GM19238 (cell line): ENCODE measurements at regions not wholly inside any gene's neighbourhood (a gene's known extent, or its start where the extent isn't known, plus 50 kb on each side); places are given as distances from the start of the nearest gene placed in this dataset.
A peak's percentile ranks its signal among the peaks of the same experiment; 100 is the strongest.

Experiments
- DNase-seq: peaks from one replicate; pipeline ENCODE4 v3.0.0; 2011; ENCODE audit warnings: low spot score; ENCODE audit not compliant: insufficient read length

DNA sequence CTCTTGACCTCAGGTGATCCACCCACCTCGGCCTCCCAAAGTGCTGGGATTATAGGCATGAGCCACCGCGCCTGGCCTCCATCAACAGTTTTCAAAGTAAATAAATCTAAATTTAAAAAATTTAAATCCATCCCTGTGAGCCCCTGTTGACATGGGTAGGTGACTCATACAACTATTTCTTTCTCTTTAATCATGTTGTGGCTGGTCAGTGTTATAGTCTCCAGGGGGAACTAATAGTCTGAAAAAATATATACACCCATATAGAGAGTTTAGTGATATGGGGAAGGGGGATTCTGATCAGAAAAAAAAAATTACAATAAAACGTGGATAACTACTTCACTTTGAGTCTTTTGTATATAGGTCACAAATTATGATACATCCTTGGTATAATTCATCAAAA lies 159.2 kb downstream of the ZNF608 start:
- no peak for DNase-seq

DNA sequence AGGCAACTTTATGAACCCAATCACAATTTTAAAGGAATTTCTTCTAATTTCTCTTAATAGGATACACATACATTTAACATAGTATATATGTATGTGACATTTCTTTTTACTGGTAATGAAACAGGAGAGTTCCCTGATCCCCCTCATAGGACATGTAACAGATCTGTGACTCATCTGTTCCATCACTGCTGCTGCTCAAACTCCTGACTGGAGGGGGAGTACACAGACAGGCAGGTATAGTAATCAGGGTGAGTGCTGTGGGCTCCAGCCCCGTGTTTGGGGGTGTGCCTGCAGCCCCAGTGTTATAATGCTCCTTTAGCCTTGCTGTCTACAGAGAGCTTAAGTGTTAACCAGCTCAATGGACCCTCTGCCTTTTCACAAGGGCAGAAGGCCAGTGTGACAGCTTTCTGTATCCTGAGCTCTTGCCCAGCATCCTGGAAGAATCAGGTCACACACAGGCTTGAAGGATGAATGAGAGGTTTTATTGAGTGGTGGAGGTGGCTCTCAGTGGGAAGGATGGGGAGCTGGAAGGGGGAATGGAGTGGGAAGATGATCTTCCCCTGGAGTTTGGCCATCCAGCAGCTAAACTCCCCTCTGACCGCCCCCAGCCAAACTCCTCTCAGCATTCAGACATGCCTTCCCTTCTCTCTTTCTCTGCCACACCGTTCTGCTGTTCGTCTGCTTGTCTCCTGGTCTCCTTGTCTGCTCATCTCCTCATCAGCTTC lies 161.3 kb downstream of the ZNF608 start:
- DNase-seq: no peak

DNA sequence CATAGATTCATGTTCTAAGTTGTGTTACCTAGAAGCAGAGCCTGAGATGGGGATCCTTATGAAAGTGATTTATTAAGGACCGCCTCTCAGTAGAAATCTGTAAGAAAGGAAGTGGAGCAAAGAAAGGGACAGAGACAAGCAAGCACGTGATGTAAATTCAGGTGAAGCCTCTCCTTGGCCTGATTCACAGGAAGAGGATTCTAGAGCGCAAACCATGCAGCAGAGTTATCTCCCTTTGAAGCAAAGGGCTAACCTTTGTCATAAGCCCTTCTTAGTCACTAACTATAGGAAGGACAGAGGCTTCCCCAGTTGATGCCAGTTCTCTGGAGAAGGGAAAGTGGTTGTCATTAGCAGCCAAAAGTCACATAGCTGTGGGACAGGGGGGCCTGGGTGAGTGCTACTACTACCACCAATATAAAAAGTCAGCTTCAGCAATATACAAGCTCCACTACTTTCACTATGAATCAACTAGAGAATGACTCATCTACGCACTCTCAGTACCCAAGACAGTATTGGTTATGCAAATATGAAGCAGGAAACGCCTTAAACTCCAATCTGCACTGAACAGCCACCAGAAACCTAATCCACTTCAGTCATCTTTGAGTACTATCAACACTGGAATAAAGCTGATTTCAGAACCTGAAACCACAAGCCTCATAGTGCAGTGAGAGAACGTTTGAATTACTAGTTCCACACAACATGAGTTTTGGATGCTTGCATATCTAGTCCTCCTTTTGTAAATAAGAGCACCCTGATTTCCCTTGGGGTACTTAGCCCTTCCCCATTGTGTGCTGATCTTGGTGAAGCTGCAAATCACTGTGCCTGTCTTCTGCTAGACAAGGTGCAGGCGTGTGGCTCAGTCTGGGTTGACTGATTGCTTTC lies 162.7 kb downstream of the ZNF608 start:
- peak; percentile 55 for DNase-seq

DNA sequence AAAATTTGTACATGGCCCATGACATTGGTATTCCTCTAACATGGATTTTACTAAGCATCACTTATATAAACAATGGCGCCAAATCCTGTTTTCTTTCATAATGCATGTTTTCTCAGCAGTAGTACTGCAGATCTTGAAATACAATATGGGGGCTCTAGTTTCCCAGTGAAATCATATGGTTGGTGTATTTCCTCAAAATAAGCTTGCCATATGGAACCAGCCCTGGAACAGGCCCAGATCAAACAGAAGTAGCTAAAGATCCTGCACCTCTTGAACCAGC lies 163.9 kb downstream of the ZNF608 start:
- DNase-seq: no peak

DNA sequence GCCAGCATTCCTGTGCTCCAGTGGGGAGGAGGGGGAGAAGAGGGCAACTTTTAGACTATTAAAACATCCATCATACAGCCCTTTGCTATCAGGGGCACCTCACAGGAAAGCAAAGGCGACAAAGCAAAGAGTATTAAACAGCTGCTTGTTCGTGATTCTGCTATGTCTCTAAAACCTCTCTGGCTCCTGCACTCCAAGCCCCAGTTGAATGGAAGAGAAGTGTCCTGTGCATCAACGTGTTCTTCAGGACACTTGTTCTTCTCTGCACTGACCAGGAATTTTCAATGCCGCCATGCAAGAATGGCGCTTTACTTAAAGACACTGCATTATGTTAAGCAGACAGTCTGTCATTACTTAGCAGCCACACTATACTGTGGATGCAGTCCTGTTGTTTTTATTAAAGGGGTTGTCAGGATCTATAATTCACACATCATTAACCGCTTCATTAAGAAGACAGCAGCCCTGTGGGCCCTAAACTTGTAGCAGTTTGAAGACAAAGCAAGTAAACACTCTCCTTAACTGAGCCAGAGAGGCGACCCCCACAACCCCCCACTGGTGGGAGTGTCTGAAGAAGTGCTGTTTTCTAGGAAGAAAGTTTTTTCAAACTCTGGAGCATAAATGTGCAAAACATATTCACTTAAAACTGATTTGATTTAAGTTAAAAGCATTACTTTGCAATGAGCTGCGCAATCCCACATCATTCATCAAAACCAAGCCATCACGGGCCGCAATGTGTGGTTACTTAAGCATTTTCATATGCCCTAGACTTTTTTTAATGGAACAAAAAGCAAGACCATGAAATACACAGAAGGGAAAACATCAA lies 164.5 kb downstream of the ZNF608 start:
- no peak for DNase-seq

DNA sequence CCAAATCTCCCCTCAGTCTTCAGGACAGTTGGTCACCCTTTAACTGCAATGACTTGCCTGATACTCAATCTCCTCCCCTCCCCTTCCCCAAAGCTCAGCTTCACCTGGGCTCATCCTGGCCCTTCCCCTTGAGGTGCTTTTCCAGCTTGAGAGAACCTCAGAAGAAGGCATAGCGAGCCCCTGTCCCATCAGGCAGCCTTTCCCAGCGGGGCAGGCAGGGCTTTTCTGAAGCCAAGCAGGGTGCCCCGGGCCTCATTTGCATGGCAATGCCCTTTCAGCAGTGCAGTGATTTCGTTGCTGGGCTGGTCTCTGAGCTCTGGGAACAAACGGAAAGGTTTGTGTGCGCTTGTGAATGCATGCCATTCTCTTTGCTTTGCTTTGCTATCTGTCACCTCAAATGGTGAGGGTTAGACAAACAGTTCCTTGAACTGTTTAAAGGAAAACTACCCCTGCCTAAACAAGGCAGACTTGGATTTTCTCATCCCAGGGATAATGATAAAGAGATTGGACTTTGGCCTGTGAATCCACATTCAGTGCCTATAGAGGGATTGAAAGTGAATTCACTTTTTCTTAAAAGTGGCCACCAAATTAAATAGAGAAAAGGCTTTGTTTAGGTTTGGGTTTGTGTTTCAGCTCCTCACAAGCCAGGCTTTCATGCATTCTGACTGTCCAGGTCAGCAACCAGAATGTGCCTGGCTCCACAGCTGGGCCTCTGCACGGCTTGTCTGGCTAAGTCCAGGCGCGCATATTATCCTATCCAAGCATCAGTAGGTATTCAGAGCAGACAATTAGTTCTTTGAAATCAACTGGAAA lies 165.3 kb downstream of the ZNF608 start:
- no peak for DNase-seq

DNA sequence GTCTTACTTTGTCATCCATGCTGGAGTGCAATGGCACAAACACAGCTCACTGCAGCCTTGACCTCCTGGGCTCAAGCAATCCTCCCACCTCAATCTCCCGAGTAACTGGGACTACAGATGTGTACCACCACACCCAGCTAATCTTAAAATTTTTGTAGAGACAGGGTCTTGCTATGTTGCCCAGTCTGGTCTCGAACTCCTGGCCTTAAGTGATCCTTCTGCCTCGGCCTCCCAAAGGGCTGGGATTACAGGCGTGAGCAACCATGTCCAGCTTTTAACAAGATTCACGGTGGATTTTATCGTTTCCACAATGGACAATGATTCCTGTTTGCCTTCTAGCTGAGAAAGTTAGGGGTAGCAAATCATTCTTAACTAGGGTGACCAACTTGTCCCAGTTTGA lies 165.9 kb downstream of the ZNF608 start:
- DNase-seq: no peak

DNA sequence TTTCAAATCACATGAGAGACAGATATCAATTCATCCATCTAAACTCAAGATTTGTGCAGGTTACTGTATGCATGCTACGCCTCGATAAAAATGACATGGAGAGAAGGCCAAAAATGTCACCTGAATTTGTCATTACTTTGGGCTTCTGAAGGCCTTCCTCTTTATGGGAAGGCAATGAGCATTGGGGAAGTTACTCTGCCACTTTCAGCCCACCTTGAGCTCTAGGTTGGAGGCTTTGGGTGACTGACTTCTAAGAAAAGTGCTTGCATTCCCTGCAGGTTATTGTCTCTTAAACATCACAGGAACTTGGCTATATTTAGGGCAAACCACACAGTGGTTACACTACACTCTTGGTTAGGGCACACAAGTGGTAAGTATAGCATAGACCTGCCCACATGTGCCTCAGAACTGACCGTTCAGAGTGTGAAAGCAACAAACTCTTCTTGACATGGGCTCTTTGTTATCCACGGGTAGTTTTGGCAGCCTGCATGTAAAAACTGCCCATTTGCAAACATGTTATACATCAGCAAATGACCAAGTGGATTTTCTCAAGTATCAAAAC lies 169.5 kb downstream of the ZNF608 start:
- DNase-seq: no peak

DNA sequence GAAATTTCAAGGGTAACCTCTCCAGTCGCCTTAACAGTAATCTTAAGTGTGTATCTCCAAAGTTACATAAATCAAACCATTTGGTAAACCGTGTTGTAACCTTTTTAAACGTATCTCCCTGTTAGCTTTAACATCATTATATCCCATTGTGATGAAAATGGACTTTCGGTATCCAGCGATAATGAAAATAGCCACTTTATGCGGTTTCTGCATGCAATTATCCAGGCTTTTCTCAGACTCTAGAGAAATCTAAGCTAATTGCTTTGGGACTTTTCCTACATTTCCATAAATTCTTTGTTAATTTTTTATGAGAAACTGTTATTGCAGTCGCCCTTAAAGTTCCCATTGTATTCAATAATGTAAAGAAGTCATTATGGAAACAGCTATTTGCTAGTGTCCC lies 170.7 kb downstream of the ZNF608 start:
- DNase-seq: no peak

DNA sequence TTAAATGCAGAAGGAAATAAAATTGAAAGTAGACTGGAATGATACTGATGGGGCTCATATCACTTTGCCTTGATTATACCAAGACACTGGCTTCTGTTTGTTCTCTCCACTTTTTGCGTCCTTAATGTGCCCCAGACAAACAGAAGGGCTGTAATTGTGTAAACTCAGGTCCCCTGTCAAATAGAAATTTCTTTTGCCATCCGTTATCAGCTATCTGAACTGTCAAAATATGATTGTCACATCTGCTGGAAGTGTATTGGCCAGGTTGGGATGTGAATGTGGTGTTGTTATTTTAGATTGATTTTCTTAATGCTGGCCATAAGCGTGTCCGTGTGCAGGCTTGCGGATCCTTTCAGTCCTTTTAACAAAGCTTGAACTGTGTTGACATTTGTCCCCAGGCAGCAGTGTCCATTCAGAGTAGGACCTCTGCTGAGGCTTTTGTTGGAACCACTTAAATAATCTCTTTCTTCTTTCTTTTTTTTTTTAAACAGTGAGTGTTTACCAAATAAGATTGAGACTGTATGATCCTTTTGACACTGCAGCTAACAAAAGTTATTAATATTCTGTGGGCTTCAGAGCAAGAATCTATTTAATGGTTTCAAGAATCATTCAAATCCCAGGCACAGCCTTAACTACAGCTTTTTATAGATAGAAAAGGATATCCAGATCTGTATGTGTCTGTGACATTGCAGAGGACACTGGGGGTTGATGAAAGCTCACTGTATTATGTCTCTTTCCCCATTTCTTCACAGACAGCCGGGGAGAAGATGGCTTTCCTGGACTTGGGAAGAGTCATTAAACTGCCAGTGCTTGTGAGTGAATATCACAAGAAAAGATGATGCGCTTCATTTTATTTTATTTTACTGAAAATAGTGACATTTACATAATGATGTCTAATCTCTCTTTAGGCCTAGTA lies 171.7 kb downstream of the ZNF608 start:
- DNase-seq: no peak

DNA sequence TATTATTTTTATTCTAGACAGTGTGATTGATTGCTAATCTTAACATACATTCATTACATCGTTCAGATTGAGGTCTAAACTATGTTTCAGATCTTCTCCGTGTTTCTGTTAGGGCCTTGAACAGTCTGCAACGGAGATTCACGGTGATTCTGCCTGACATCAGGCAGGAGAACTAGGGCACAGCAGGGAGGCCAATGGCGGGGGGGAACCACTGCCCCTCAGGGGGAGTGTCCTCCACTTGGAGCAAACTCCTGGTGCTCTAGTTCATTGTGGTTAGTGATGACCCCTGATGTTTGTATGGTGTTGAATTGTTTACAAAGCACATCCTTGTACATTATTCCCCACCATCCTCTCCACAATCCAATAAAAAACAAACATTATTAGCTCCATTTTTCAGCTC lies 173.5 kb downstream of the ZNF608 start:
- DNase-seq: no peak

DNA sequence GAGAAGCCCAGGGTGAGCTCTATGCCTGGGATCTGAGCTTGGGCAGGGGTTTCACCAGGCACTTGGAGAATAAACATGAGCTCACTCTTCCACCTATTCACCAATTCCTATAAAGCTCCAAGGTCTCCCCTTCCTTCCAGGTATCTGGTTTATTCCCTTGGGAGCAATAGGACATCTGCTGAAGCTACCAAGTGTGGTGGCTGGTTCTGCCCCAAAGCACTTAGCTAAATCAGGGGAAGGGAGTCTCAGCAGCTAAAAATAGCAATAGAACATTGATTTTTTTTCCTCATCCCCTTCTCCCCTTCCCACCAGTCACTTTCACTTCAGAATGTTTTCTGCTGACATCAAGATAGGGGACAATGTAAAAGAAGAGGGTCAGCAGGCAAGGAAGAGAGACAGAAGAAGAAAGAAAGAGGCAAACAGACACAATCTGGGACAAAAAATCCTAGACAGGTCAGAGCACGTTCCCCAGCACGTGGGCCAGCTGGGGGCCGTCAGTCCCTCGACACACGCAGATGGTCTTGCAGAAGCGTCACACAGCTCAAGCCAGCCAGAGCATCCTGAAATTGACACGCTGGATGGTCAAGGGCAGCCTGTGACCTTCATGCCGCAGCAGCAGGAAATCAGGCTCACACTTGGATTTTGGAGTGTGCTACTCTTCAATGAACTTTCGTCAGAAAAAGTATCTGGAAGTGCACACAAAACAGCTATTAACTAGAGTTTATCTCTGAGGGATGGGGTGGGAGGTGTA lies 176.0 kb downstream of the ZNF608 start:
- DNase-seq: no peak

DNA sequence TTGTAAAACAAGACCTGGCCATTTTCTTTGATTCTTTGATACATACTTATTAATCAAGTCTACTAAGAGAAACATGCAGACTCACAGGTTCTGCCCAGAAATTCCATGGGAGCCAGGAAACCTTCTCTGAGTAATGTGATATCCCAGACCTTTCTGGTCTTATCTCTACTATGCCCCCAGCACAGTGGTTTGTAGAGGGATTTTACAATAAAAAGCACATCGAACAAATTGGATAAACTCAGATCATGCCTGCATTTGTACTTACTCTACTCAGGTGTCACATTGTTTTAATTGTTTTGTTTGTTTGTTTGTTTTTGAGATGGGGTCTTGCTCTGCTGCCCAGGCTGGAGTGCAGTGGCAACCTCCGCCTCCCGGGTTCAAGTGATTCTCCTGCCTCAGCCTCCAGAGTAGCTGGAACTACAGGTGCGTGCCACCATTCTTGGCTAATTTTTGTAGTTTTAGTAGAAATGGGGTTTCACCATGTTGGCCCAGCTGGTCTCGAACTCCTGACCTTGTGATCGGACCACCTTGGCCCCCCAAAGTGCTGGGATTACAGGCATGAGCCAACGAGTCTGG lies 179.5 kb downstream of the ZNF608 start:
- DNase-seq: no peak

DNA sequence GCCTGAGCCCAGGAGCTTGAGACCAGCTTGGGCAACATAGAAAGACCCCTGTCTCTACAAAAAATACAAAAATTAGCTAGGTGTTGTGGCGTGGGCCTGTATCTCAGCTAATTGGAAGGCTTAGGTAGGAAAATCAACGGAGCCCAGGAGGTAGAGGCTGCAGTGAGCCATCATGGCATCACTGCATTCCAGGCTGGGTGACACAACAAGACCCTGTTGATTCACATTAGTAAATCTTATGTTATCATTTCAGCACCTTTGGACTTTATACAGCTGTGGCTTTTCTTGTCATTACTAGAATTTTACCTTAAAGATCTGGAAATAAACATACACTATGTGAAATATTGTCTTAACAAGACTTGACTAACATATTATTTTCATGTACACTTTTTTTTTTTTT lies 185.0 kb downstream of the ZNF608 start:
- no peak for DNase-seq

DNA sequence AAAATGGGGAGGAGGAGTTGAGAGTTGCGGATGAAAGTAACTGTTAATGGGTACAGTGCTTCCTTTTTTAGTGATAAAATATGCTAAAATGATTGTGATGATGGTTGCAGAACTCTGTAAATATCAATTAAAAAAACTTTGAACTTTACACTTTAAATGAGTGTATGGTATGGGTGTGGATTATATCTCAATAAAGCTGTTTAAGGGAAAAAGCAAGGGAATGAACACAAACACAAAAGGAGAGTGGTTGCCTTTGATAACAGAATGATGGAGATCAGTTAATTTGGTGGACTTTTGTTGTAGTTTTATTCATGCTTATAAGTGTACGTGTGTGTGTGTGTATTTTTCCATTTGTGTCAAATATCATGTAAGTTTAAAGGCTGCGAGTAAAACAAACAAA lies 186.1 kb downstream of the ZNF608 start:
- no peak for DNase-seq

DNA sequence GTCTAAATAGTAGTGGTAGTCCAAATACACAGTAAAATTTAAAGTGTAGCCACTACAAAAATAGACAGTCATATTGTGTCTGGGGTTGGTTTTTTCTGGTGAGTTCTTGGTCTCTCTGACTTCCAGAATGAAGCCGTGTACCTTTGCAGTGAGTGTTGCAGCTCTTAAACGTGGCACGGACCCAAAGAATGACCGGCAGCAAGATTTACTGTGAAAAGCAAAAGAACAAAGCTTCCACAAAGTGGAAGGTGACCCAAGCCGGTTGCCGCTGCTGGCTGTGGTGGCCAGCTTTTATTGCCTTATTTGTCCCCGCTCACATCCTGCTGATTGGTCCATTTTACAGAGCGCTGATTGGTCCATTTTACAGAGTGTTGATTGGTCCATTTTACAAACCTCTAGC lies 188.7 kb downstream of the ZNF608 start:
- no peak for DNase-seq

DNA sequence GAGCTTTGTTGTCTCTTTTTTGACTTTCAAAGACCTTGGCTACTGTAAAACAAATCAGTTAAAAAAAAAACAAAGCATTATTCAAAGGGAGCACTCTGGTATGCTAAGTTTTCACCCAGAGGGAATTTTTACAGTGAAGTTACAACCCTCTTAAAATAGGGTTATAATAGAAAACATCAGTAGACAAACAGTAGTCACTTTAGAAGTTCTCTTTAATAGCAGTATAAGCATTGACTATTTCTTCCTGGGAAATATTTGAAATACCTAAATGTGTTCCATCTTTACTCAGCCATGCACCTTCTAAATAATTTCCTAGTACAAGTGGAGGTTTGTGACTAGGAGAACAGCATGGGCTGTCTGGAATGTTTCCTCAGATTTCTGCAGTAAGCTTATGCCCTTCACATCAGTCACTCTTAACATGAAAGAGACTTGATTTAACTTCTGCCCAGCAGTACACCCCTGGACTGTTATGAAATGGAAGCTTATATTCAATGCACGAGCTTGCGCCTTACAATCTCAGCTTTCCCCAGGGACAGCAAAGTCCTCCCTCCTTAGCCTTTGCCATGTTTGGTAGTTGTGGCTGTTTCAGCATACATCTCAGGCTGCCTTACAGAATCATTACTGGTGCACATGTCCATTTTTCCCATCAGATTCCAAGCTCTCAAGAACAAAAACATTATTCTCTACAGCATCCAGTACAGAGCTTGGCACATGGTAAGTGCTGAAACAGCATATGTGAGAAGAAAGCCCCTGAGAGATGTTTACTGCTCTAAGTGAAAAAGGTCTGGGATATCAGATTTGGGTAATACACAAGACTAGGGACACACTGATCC lies 191.5 kb downstream of the ZNF608 start:
- DNase-seq: no peak

DNA sequence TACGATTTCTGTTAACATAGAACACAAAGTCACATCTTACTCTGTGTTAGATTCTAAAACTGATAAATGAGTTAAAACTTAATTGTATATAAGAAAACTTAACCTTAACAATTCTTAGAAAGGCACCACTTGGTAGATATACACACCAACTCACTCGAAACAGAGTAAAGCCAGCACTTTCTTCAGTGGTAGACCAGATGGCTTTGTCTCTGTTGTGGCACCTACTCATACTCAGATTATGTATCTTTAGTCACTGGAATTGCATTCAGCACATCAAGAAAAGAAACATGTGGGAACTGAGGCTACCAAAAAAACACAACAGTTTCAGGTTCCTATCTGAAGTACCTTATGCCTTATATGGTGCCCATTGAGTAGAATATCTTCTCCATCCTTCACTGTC lies 192.5 kb downstream of the ZNF608 start:
- DNase-seq: no peak
